ENCODE measurements at regions not wholly inside any gene's neighbourhood (a gene's known extent, or its start where the extent isn't known, plus 50 kb on each side); places are given as distances from the start of the nearest gene placed in this dataset.

GRCh38 chr5:67380431-67380830 lies 183.8 kb upstream of the CD180 start:
- H3K4me1 Mint-ChIP-seq: no peaks in the 10 kb centered on the region
- H3K27me3 Mint-ChIP-seq: peaks cover 0 to 27% (median 13%) of the 10 kb centered on the region in 3 donors
- no peaks in the 10 kb centered on the region for H3K9me3 Mint-ChIP-seq
- DNase-seq (no peak), ATAC-seq (ENCODE audit: low read depth in 2 of 2) (no peak)
- no peak overlapping the region for H3K27ac Mint-ChIP-seq
- H3K36me3 Mint-ChIP-seq: no peaks in the 10 kb centered on the region
- H3K4me3 Mint-ChIP-seq: no peak overlapping the region

- no peaks in the 10 kb centered on the region for H3K4me1 Mint-ChIP-seq
- DNase-seq (no peak), ATAC-seq (ENCODE audit: low read depth in 2 of 2) (no peak)
- no peaks in the 10 kb centered on the region for H3K9me3 Mint-ChIP-seq
- H3K27ac Mint-ChIP-seq: no peak overlapping the region
- H3K36me3 Mint-ChIP-seq: no peaks in the 10 kb centered on the region
- no peak overlapping the region for H3K4me3 Mint-ChIP-seq
- H3K27me3 Mint-ChIP-seq: peaks cover 0 to 21% (median 9%) of the 10 kb centered on the region in 3 donors
Observed at GRCh38 chr5:67379753-67380152, 183.2 kb upstream of the CD180 start.

GRCh38 chr5:67378256-67378655 lies 181.7 kb upstream of the CD180 start:
- Mint-ChIP-seq H3K36me3 (no peaks in the 10 kb centered on the region), H3K27me3 (peaks cover 0 to 13% (median 8%) of the 10 kb centered on the region in 3 donors), H3K9me3 (no peaks in the 10 kb centered on the region), H3K4me1 (no peaks in the 10 kb centered on the region), H3K27ac (no peak overlapping the region), H3K4me3 (no peak overlapping the region)
- DNase-seq (no peak), ATAC-seq (ENCODE audit: low read depth in 2 of 2) (no peak)

GRCh38 chr5:67377631-67378030 lies 181.0 kb upstream of the CD180 start:
- Mint-ChIP-seq H3K4me1 (no peaks in the 10 kb centered on the region), H3K36me3 (no peaks in the 10 kb centered on the region), H3K9me3 (no peaks in the 10 kb centered on the region), H3K27ac (no peak overlapping the region), H3K27me3 (peaks cover 0 to 13% (median 8%) of the 10 kb centered on the region in 3 donors), H3K4me3 (no peak overlapping the region)
- ATAC-seq (ENCODE audit: low read depth in 2 of 2) (no peak), DNase-seq (no peak)

GRCh38 chr5:67375606-67376005 lies 179.0 kb upstream of the CD180 start:
- peaks cover 0 to 13% (median 8%) of the 10 kb centered on the region in 3 donors for H3K27me3 Mint-ChIP-seq
- H3K4me3 Mint-ChIP-seq: no peak overlapping the region
- H3K9me3 Mint-ChIP-seq: no peaks in the 10 kb centered on the region
- no peak for ATAC-seq (ENCODE audit: low read depth in 2 of 2)
- DNase-seq: no peak
- H3K4me1 Mint-ChIP-seq: no peaks in the 10 kb centered on the region
- H3K36me3 Mint-ChIP-seq: no peaks in the 10 kb centered on the region
- no peak overlapping the region for H3K27ac Mint-ChIP-seq

- H3K36me3 Mint-ChIP-seq: no peaks in the 10 kb centered on the region
- no peak overlapping the region for H3K4me3 Mint-ChIP-seq
- no peaks in the 10 kb centered on the region for H3K9me3 Mint-ChIP-seq
- peaks cover 0 to 4% (median 0%) of the 10 kb centered on the region in 3 donors for H3K4me1 Mint-ChIP-seq
- DNase-seq (no peak), ATAC-seq (ENCODE audit: low read depth in 2 of 2) (no peak)
- H3K27me3 Mint-ChIP-seq: peaks cover 0 to 13% (median 8%) of the 10 kb centered on the region in 3 donors
- H3K27ac Mint-ChIP-seq: no peak overlapping the region
Observed at GRCh38 chr5:67374378-67374777, 177.8 kb upstream of the CD180 start.

GRCh38 chr5:67373518-67373917 lies 176.9 kb upstream of the CD180 start:
- no peaks in the 10 kb centered on the region for H3K36me3 Mint-ChIP-seq
- peaks cover 0 to 16% (median 10%) of the 10 kb centered on the region in 3 donors for H3K27me3 Mint-ChIP-seq
- ATAC-seq (ENCODE audit: low read depth in 2 of 2) (no peak), DNase-seq (no peak)
- peaks cover 0 to 4% (median 0%) of the 10 kb centered on the region in 3 donors for H3K4me1 Mint-ChIP-seq
- H3K4me3 Mint-ChIP-seq: no peak overlapping the region
- no peak overlapping the region for H3K27ac Mint-ChIP-seq
- no peaks in the 10 kb centered on the region for H3K9me3 Mint-ChIP-seq

- H3K4me1 Mint-ChIP-seq: peaks cover 0 to 4% (median 0%) of the 10 kb centered on the region in 3 donors
- H3K36me3 Mint-ChIP-seq: no peaks in the 10 kb centered on the region
- H3K4me3 Mint-ChIP-seq: no peak overlapping the region
- no peaks in the 10 kb centered on the region for H3K9me3 Mint-ChIP-seq
- DNase-seq (no peak), ATAC-seq (ENCODE audit: low read depth in 2 of 2) (no peak)
- H3K27ac Mint-ChIP-seq: no peak overlapping the region
- H3K27me3 Mint-ChIP-seq: peaks cover 0 to 20% (median 14%) of the 10 kb centered on the region in 3 donors
Observed at GRCh38 chr5:67372887-67373286, 176.3 kb upstream of the CD180 start.

- Mint-ChIP-seq H3K9me3 (no peaks in the 10 kb centered on the region), H3K4me3 (no peak overlapping the region), H3K27ac (no peak overlapping the region), H3K36me3 (no peaks in the 10 kb centered on the region), H3K4me1 (peaks cover 0 to 4% (median 0%) of the 10 kb centered on the region in 3 donors), H3K27me3 (peaks cover 0 to 20% (median 13%) of the 10 kb centered on the region in 3 donors)
- DNase-seq: no peak
- no peak for ATAC-seq (ENCODE audit: low read depth in 2 of 2)
Observed at GRCh38 chr5:67371924-67372323, 175.3 kb upstream of the CD180 start.

GRCh38 chr5:67366691-67367395 lies 170.2 kb upstream of the CD180 start:
- no peak overlapping the region for H3K27ac Mint-ChIP-seq
- DNase-seq (no peak), ATAC-seq (ENCODE audit: low read depth in 2 of 2) (no peak)
- H3K9me3 Mint-ChIP-seq: no peaks in the 10 kb centered on the region
- peaks cover 0 to 4% (median 0%) of the 10 kb centered on the region in 3 donors for H3K4me1 Mint-ChIP-seq
- no peak overlapping the region for H3K4me3 Mint-ChIP-seq
- no peaks in the 10 kb centered on the region for H3K36me3 Mint-ChIP-seq
- peaks cover 0 to 7% (median 6%) of the 10 kb centered on the region in 3 donors for H3K27me3 Mint-ChIP-seq

GRCh38 chr5:67366276-67366675 lies 169.7 kb upstream of the CD180 start:
- Mint-ChIP-seq H3K36me3 (no peaks in the 10 kb centered on the region), H3K4me3 (no peak overlapping the region), H3K9me3 (no peaks in the 10 kb centered on the region), H3K4me1 (peaks cover 0 to 4% (median 0%) of the 10 kb centered on the region in 3 donors), H3K27ac (peak overlapping the region in 1 of 6 donors; percentile 14), H3K27me3 (peaks cover 0 to 7% (median 6%) of the 10 kb centered on the region in 3 donors)
- no peak for DNase-seq
- no peak for ATAC-seq (ENCODE audit: low read depth in 2 of 2)

- no peak overlapping the region for H3K4me3 Mint-ChIP-seq
- ATAC-seq (ENCODE audit: low read depth in 2 of 2): no peak
- H3K4me1 Mint-ChIP-seq: peaks cover 4 to 5% (median 4%) of the 10 kb centered on the region in 3 donors
- DNase-seq: no peak
- H3K36me3 Mint-ChIP-seq: no peaks in the 10 kb centered on the region
- H3K27ac Mint-ChIP-seq: no peak overlapping the region
- H3K27me3 Mint-ChIP-seq: peaks cover 0 to 7% (median 6%) of the 10 kb centered on the region in 3 donors
- no peaks in the 10 kb centered on the region for H3K9me3 Mint-ChIP-seq
Observed at GRCh38 chr5:67364381-67364970, 167.9 kb upstream of the CD180 start.

GRCh38 chr5:67363963-67364362 lies 167.4 kb upstream of the CD180 start:
- Mint-ChIP-seq H3K4me1 (peaks cover 4 to 5% (median 4%) of the 10 kb centered on the region in 3 donors), H3K4me3 (no peak overlapping the region), H3K27ac (no peak overlapping the region), H3K9me3 (no peaks in the 10 kb centered on the region), H3K36me3 (no peaks in the 10 kb centered on the region), H3K27me3 (peaks cover 0 to 7% (median 6%) of the 10 kb centered on the region in 3 donors)
- no peak for DNase-seq
- no peak for ATAC-seq (ENCODE audit: low read depth in 2 of 2)

- ATAC-seq (ENCODE audit: low read depth in 2 of 2): no peak
- Mint-ChIP-seq H3K36me3 (no peaks in the 10 kb centered on the region), H3K9me3 (no peaks in the 10 kb centered on the region), H3K27me3 (peaks cover 0 to 2% (median under 1%) of the 10 kb centered on the region in 3 donors), H3K4me1 (peaks cover 4 to 5% (median 4%) of the 10 kb centered on the region in 3 donors), H3K27ac (no peak overlapping the region), H3K4me3 (no peak overlapping the region)
- DNase-seq: no peak
Observed at GRCh38 chr5:67363180-67363709, 166.6 kb upstream of the CD180 start.

Data from naive B cell (primary cell).